HG03378 (cell line): ENCODE measurements at regions not wholly inside any gene's neighbourhood (a gene's known extent, or its start where the extent isn't known, plus 50 kb on each side); places are given as distances from the start of the nearest gene placed in this dataset.

Experiments
- ATAC-seq: cut with Tn5 transposase; IDR thresholded peaks from one replicate; pipeline ENCODE4 v1.9.1; 2021; ENCODE audit warnings: mild to moderate bottlenecking, moderate library complexity; ENCODE audit not compliant: unreplicated experiment

DNA sequence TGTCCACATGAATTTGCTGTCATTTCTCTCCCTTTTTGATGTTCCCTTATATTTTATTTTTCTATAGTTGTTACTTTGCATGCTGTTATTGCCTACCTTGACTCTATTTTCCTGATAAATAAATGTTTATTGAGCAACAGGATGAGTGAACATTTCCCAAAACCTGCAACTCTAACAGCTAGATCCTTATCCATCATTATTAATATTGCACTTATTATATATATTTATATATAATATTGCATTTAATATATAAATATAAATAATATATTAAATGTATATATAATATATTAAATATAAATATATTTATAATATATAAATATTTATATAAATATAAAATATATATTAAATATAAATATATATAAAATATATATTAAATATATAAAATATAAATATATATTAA is 436.1 kb upstream of the MMADHC start:
- ATAC-seq = no peak

DNA sequence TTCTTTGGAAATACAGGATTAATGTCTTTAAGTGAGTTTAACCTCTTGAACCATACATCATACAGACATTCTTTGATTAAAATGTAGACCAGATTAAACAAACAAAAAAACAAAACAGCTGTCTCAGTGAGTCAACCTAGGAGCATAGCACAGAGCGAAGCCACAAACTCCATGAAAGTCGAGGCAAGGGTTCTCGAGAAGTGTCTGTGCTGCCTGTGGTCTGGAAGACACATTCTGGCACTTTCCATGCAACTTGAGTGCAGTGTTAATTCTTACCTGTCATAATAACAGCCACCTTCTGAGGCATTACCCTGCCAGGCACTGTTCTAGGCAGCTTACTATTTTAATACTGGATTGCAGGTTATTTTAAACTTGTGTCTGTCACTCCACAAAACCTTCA is 435.5 kb upstream of the MMADHC start:
- ATAC-seq = no peak

DNA sequence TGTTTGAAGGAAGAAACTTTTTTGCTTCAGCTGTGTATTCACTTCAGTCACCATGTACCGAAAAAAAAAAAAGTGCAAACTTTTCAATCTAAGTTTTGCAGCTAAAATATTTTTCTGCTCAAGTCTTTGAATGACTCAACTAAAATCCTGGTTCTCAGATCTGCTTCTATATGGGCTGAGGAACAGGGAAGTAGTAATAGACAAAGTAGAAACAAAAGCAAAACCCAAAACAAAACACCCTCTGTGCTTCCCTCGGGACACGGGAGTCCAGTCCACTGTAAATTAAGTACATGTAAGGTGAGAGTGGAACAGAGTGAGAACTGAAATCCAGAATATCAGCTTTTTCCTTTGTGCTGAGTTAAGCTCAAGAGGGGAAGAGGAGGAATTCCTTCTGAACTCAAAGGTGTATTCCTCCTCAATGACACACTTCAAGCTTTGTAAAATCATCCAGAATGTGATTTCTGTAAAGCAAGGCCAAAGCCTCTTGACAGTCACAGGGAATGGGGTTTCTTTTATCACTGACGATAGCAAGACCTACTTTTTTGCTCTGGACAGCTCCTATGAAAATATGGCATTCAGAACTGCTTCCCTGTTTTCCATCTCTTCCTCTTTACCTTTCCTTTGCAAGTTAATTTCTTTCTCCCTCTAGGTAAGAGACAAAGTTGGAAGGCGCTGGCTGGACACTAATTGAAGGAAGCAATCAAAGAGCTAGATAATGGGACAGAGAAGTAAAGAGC is 433.5 kb upstream of the MMADHC start:
- no peak for ATAC-seq

DNA sequence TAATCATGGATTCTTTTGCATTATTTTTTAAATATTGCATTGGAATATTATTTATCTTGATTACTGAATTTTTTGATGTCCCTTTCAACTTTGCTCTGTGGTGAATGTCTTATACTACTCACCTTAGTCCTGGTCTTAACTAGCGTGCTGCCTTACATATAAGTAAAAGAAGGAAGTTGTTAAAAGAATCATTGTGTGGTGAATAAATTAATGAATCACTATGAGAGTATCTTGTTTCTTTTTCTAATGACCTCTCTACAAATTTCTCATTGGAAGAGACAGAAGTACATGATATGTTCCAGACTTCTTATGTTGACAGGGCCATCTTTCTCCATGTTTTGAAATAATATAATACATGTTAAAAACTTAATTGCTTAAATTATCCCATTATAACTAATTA is 432.6 kb upstream of the MMADHC start:
- no peak for ATAC-seq

DNA sequence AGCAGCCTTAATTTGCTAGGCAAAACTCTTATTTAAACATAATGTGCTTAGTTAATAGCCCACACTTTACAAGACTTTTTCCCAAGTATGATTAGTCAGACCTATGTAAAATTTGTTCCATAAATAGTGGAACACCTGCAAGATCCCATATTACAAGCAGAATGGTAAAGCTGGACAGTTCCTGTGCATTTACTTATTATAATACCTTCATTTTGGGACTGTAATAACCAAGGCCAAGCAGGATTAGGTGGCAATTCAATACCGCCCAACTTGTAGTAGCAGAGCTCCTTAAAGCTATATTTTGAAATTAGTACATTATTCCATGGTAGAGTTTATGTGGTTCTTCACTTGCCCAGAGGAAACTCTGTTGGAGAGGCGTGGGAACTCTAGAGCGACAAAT is 431.5 kb upstream of the MMADHC start:
- no peak for ATAC-seq

DNA sequence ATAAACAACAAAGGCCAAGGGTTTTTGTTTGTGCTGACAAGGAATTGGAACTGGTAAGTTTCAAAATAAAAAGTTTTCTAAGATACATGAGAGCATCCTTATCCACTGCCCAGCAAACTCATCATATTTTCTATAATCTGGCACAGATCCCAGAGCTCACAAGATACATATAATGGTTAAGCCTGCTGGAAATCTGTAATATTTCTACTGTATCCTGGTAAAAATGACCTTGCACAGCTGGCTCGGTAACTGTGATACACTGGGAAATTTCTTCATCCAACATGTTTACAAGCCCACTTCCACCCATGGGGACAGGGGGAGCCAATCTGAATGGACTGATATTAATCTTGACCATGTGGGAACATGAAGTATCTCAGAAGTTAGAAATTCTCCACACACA is 425.4 kb upstream of the MMADHC start:
- ATAC-seq = no peak

DNA sequence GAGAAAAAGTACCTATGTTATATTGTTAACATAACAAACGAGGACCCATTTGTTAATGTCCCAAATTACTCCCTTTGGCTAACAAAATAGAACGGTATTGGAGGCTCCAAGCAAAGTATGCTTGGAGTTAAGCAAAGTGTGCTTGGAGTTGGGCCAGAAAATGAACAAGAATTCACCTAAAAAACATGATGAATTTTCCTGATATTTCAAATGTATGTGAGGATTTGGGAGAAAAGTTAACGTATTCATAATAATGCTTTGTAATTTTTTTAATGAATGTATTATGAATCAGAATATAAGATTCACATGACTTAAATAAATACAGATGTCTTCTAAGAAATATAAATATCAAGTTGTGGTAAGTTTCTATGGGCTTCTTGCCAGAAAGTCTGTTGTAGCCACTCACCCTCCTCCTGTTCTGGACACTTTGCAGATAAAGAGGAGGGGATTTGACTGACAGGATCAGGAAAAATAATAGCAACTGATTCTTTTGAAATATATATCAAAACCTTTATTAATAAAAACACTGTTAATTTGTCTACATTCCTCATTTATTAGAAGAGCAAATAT is 423.7 kb upstream of the MMADHC start:
- no peak for ATAC-seq

DNA sequence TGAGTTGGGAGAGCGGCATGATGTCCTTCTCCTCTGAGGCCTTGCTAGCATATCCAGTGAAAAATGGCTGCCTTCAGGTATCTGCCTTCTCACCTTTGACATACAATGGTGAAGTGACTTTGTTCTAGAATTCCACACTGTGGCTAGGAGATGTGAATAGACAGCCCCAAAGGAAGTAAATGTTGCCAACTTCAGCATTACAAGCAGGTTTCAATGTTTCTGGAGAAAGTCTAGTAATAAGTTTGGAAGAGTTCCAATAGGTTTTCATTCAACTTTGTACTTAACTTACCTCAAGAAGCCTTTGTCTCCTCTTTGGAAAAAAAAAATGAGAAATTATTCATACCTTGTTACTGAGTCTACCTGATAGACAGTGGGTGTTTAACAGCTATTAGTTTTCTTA is 421.3 kb upstream of the MMADHC start:
- no peak for ATAC-seq

DNA sequence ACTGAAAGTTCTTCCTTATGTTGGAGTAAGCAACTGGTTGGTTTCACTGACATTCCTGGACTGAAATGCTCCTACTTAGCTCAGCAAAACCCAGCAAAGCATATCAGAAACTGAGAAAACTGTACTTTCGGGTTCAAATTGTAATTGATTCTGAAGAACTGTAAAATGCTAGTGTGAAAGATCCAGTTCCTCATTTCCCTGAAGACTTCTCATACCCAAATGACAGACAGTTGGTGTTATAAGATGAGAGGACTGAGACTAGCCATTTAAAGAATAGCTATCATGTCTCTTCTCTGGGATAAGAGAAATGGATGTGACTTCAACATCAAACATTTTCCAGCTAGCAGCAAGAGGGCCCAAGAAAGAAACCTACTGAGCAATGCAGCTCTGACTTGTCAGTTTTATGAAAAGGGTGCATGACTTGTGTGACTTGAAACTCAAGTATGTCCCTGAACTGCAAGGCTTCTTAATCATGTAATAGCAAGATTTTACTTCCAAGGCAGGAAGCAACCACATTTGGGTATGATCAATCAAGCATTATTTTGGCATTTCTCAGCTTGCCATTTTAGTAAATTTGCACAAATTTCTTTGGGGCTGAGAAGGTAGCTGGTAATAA is 420.3 kb upstream of the MMADHC start:
- ATAC-seq = no peak

DNA sequence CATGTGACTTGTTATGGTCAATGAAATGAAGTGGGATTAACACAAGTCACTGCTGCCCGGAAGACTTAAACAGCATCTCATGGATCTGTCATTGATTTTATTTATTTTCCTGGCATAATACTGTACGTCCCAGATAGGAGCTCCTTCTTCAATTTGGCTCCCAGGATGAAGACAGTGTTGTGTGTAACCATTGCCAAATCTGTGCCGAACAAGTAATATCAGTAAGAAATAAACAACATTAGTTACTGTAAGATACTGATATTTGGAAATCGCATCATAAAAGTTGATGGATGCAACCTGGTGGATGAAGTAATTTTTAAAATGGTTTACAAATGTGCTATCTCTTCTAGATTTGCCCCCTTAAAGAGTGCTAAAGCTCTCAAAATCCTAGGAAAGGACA is 419.0 kb upstream of the MMADHC start:
- no peak for ATAC-seq

DNA sequence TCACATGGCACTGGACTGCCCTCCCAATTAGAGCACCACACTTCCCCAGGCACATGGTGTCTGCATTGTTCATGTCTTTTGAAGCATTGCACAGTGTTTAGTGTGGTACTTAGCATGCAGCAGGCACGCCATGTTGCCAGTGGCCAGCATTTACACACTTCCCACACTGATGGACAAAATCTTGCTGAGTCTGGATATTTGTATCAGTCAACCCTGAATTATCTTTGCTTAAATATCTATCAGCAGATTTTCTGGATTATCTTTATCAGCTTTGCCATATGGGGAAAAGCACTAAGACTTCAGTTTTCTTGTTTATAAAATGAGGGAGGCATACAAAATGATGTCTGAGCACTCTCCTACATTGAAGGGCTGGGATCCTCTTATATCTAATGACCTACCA is 416.0 kb upstream of the MMADHC start:
- no peak for ATAC-seq

DNA sequence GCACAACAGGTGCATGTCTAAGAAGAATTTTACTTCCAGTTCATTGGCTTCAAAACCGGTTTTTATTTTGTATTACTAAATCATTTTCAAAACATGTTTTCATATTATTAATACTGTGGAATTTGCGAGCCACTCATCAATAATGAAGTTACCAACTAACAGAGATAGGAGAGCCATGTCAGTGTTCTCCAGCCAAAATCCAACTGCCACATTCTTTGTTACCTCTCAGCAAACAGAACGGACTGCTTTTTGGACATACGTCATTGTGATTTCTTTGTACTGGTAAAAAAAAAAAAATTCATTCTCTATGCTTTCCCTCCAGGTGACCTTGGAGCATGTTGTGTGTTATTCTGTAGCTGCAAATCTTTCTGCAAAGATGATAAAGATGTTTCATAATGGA is 414.2 kb upstream of the MMADHC start:
- no peak for ATAC-seq

DNA sequence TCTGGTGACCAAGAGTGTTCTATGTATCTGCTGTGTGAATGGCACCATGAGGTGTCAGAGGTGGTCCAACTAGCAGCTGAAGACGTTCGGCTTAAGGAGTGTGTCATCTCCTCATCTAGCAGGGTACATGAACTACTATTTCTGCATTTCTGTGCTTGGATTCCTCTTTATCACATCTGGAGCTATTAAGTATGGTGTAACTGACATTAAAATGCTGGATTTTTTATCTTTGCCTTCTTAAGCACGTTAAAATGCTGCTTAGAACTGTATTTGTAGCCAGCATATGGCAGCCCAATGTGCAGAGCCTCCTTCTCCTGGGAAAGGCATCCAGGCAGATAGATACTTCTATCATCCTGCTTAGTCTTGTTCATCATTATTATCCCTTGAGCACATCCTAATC is 409.3 kb upstream of the MMADHC start:
- no peak for ATAC-seq

DNA sequence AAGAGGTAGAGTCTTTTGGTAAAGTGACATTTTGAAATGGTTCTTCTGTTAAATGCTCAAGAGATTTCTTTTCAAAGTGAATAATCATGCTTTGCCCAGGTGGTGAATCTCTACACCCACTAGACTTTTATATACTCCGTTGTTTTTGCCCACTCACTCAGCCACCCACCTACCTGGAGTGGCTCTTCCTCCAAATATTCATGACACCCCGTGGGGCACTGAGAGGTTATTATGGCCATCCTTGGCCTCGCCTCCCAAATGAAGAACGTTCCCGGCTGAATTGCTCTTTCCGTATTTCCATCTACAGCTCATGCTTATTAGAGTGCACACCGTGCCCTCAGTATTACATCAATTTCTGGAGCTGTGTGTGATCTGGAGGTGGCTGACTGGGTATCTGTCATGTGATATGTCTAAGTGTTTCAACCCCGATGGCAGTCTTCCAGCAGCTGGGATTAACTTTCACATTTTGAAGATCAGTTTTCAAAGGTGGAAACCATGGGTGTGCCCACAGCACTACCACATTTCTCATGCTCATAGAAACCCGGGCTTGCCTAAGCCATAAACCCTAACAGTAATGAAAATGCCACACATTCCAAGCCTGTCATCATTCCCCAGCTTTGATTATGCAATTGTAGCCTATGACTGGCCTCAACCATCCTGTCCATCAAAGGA is 406.6 kb upstream of the MMADHC start:
- no peak for ATAC-seq

DNA sequence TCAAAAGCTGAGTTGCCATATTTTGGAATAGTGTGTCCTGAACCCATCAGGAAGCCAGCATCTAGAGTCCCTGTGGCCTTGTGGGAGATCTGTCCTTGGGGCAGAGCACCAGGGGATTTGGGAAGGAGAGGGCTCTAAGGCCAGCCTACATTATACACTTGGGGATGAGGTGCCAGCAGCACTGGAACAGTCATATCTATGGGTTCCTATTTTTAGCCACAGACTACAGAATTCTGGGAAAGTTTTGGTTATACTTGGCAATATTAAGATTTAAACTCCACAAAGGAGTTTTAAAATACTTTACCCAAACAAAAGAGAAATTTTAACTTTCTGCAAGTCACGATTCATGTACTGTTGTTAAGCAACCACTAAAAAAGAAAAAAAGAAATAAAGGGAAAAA is 405.7 kb upstream of the MMADHC start:
- ATAC-seq = no peak

DNA sequence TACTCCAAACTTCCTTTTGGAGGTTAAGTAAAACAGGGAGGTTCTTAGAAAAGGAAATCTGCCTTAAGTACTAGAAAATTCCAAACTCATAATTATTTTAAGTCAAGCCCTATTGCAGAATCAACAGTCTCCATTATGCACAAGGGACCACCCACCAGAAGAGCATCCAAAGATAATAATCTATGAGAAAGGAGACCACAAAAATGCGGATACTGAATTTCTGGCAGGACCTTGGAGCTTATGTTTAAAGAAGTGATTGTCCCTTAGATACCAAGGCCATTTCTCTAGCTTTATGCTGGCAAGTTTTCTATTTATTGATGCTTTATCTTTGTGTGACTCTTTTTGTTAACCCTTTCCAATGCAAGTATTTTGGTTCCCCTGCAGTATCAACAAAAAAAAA is 404.0 kb upstream of the MMADHC start:
- ATAC-seq = no peak

DNA sequence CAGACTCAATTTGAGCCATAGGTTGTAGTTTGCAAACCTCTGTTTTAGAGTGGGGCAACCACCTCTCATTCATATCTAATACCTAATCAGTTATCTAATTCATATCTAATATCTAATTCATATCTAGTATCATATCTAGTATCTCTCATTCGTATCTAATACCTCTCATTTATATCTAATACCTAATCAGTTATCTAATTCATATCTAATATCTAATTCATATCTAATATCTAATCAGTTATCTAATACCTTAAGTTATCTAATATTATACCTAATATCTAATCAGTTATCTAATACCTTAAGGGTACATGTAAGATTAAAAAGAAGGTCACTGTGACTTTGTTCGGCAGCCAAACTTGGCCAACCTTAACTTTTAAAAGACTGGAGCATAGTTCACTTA is 403.4 kb upstream of the MMADHC start:
- no peak for ATAC-seq

DNA sequence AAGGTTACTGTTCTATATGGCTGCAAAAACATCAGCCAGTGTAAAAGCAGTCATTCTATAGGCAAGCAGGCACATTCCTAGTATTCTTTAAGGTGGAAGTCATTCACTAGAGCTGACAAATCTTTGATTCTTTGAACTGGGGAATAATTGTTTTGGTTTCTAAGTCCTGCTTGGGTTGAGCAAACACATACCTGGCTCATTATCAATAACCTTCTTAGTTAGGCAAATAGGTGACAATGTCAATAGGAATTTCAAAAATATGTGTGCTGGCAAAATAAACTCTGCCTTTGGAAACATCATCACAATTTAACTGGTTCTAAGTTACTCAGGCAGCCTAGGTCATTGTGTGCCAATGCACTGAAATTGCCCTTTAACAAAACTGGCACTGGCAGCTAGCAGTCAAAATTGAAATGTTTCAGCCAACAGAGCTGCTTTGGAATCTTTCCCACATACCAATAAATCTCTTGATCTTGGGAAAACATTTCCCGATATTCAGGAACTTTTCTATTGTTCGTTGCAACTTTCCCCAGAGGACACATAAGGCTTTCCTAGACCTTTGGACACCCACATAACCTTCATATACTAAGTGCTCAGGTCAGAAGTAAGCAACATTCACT is 402.0 kb upstream of the MMADHC start:
- ATAC-seq = no peak

DNA sequence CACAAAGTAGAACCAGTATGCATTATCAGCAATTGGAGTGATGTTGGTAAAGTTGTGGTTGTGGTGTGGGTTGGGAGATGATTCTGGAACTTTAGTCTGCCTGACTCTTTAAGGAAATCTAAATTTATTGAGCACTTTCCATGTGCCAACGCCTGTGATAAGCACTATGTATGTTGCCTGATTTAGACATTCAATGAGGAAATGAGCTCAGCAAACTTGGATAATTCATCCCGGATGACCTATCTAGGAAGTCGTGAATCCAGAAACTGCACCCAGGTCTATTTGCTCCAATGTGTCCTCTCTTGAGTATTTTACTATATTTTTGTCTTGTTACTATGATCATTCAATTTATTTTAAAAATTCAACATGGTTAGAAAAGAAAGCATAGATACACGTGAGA is 400.8 kb upstream of the MMADHC start:
- no peak for ATAC-seq

DNA sequence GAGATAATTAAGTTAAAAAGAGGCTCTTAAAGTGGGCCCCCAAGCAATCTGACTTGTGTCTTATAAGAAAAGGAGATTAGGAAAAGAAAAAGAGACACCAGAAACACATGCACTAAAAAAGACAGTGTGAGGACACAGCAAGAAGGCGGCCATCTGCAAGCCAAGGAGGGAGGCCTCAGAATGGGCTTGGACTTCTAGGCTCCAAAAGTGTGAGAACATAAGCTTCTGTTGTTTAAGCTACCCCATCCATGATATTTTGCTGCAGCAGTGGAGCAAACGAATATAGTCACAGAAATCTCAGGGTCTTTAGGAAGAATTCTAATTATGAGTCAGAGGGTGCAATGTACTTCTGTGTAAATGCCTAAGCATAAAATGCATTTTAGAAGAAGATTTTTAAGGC is 399.3 kb upstream of the MMADHC start:
- no peak for ATAC-seq

DNA sequence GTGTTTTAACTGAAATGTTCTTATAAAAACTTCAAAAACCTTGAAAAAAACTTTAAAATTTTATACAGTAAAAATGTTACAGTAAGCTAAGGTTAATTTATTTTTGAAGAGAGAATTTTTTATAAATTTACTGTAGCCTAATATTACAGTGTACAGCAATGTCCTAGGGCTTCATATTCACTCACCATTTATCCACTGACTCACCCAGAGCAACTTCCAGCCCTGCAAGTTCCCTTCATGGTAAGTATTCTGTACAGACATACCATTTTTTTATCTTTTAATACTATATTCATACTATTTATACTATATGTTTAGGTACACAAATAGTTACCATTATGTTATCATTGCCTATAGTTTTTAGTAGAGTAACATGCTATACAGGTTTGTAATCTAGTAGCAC is 396.7 kb upstream of the MMADHC start:
- no peak for ATAC-seq

DNA sequence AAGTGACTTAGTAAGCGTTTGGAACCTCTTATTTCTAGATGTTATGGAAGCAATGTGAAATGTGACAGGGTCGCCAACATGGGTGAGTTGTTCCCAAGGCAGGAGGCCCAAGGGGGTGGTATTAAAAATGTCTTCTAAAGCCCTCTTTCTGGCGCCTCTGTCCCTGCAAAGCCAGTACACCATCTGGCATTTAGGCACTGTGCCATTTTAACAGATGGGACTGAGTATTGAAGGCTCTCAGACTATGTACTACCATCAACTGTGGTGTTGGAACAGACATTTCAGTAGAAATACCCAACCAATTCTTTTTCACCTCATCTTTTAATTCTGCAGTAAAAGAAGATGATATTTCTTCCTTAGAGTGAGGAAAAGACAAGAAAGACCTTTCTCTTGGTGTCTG is 384.5 kb upstream of the MMADHC start:
- ATAC-seq = no peak
